ENCODE measurements at regions not wholly inside any gene's neighbourhood (a gene's known extent, or its start where the extent isn't known, plus 50 kb on each side); places are given as distances from the start of the nearest gene placed in this dataset.

DNA sequence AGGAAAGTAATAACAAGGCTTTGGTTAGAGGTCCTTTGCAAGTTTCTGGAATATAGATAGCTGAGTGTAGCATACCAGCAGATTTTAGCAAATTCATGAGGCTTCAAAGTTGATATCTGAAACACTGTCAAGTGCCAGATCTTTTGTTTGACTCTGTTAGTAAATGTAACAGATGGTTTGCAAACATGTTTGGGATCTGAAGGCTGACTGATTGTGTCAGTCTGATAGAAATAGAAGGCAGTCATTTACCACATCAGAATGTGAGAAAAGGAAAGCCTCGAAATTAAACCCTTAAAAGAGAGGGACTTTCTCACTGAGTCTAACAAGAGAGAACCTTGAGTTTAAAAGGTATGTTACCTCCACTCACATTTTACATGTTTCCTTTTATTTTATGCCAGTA is 371.5 kb downstream of the KIF2B start:
- TF ChIP-seq LARP7 (IDR thresholded peaks at IDR 0.05) (no peak), IKZF1 (conservative IDR thresholded peaks at IDR 0.05) (no peak), SREBF2 (IDR thresholded peaks at IDR 0.05; ENCODE audit: low read length) (no peak)
- TF ChIP-seq, protein P1, sequence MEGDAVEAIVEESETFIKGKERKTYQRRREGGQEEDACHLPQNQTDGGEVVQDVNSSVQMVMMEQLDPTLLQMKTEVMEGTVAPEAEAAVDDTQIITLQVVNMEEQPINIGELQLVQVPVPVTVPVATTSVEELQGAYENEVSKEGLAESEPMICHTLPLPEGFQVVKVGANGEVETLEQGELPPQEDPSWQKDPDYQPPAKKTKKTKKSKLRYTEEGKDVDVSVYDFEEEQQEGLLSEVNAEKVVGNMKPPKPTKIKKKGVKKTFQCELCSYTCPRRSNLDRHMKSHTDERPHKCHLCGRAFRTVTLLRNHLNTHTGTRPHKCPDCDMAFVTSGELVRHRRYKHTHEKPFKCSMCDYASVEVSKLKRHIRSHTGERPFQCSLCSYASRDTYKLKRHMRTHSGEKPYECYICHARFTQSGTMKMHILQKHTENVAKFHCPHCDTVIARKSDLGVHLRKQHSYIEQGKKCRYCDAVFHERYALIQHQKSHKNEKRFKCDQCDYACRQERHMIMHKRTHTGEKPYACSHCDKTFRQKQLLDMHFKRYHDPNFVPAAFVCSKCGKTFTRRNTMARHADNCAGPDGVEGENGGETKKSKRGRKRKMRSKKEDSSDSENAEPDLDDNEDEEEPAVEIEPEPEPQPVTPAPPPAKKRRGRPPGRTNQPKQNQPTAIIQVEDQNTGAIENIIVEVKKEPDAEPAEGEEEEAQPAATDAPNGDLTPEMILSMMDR (IDR thresholded peaks at IDR 0.05 in 2 of 3, conservative IDR thresholded peaks at IDR 0.05 in 1 of 3; ENCODE audit: control insufficient read depth in 2 of 3, extremely low read depth in 1 of 3, insufficient read depth in 1 of 3, low read depth in 3 of 3, low read length in 3 of 3): no peak

Data from GM12878 (cell line).